ENCODE measurements at regions not wholly inside any gene's neighbourhood (a gene's known extent, or its start where the extent isn't known, plus 50 kb on each side); places are given as distances from the start of the nearest gene placed in this dataset.

DNA sequence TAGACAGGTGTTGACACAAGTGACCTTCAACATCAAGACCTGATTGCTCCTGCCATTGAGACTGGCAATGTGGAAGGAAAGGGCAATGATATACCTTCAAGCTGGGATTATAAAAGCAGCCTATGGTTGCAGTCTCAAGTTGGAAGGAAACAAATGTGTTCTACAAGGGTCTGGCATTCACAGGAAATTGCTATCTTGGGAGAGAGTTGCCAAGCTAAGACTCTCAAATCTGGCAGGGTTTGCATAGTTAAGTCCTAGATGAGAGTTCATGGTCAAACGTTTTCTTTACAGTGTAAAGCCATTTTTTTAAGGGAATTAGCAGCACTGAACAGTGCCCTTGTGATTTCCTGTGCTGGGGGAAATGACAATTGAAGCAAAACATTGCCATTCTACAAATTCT, 546.9 kb upstream of the CFAP20DC start:
- no peaks in the 10 kb centered on the region for H3K9me2 ChIP-seq (replicated peaks; ENCODE audit: insufficient read depth, low read length)
- no peaks in the 10 kb centered on the region for H4K20me1 ChIP-seq (ENCODE audit: insufficient read depth, low read length)
- no peak overlapping the region for H3K9ac ChIP-seq (ENCODE audit: low read length)
- no peaks in the 10 kb centered on the region for H3K27me3 ChIP-seq (replicated peaks; ENCODE audit: insufficient read depth, low read length)
- TF ChIP-seq EZH2 (optimal IDR thresholded peaks at IDR 0.05; ENCODE audit: low read depth, low read length) = no peak
- TF ChIP-seq EZH2phosphoT487 (IDR thresholded peaks at IDR 0.05; ENCODE audit: low read length) = no peak
- TF ChIP-seq, protein P1, sequence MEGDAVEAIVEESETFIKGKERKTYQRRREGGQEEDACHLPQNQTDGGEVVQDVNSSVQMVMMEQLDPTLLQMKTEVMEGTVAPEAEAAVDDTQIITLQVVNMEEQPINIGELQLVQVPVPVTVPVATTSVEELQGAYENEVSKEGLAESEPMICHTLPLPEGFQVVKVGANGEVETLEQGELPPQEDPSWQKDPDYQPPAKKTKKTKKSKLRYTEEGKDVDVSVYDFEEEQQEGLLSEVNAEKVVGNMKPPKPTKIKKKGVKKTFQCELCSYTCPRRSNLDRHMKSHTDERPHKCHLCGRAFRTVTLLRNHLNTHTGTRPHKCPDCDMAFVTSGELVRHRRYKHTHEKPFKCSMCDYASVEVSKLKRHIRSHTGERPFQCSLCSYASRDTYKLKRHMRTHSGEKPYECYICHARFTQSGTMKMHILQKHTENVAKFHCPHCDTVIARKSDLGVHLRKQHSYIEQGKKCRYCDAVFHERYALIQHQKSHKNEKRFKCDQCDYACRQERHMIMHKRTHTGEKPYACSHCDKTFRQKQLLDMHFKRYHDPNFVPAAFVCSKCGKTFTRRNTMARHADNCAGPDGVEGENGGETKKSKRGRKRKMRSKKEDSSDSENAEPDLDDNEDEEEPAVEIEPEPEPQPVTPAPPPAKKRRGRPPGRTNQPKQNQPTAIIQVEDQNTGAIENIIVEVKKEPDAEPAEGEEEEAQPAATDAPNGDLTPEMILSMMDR (IDR thresholded peaks at IDR 0.05; ENCODE audit: low read length) = no peak
- DNase-seq = no peak
- no peaks in the 10 kb centered on the region for H3K36me3 ChIP-seq (replicated peaks; ENCODE audit: insufficient read depth, low read length)
- no peaks in the 10 kb centered on the region for H3K9me3 ChIP-seq (replicated peaks; ENCODE audit: insufficient read depth, low read length)
- H3K79me2 ChIP-seq (ENCODE audit: low read length) = no peaks in the 10 kb centered on the region
- no peaks in the 10 kb centered on the region for H3K4me1 ChIP-seq (ENCODE audit: low read length)
- no peak overlapping the region for H2AFZ ChIP-seq (ENCODE audit: low read length)
- no peaks in the 10 kb centered on the region for H3F3A ChIP-seq (ENCODE audit: insufficient read depth, low read length)
- no peak overlapping the region for H3K4me2 ChIP-seq (ENCODE audit: low read depth, low read length)
- no peak overlapping the region for H3K4me3 ChIP-seq (ENCODE audit: low read length)
- no peak overlapping the region for H3K27ac ChIP-seq (ENCODE audit: low read length)

DNA sequence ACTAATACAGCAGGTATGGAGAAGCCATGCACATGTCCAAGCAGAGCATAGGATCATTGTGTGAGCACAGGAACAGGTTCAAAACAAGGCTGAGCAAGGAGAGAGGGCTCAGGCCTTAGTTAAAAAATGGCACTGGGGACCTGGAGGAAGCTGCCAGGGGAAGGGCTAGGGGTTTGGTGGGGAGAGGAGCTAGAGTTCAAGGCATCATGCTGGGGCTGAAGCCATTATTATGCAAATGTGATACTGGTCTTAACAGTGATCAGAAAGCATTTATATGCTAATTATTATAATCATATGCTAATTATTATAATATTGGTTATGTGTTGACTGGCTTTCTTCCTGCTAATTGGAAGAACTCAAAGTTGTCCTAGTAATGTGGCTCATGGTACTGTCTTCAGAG, 546.0 kb upstream of the CFAP20DC start:
- H3K36me3 ChIP-seq (replicated peaks; ENCODE audit: insufficient read depth, low read length) = no peaks in the 10 kb centered on the region
- no peak overlapping the region for H3K4me3 ChIP-seq (ENCODE audit: low read length)
- H3K27ac ChIP-seq (ENCODE audit: low read length) = no peak overlapping the region
- no peak for DNase-seq
- H3K9me3 ChIP-seq (replicated peaks; ENCODE audit: insufficient read depth, low read length) = no peaks in the 10 kb centered on the region
- H3K27me3 ChIP-seq (replicated peaks; ENCODE audit: insufficient read depth, low read length) = no peaks in the 10 kb centered on the region
- H2AFZ ChIP-seq (ENCODE audit: low read length) = no peak overlapping the region
- no peak overlapping the region for H3K4me2 ChIP-seq (ENCODE audit: low read depth, low read length)
- no peak for TF ChIP-seq EZH2 (optimal IDR thresholded peaks at IDR 0.05; ENCODE audit: low read depth, low read length)
- TF ChIP-seq EZH2phosphoT487 (IDR thresholded peaks at IDR 0.05; ENCODE audit: low read length) = no peak
- TF ChIP-seq, protein P1 (IDR thresholded peaks at IDR 0.05; ENCODE audit: low read length) = no peak
- H3K4me1 ChIP-seq (ENCODE audit: low read length) = no peaks in the 10 kb centered on the region
- no peak overlapping the region for H3K9ac ChIP-seq (ENCODE audit: low read length)
- no peaks in the 10 kb centered on the region for H4K20me1 ChIP-seq (ENCODE audit: insufficient read depth, low read length)
- H3K9me2 ChIP-seq (replicated peaks; ENCODE audit: insufficient read depth, low read length) = no peaks in the 10 kb centered on the region
- H3K79me2 ChIP-seq (ENCODE audit: low read length) = no peaks in the 10 kb centered on the region
- H3F3A ChIP-seq (ENCODE audit: insufficient read depth, low read length) = no peaks in the 10 kb centered on the region

- Histone ChIP-seq H3K9me2 (replicated peaks; ENCODE audit: insufficient read depth, low read length) (no peaks in the 10 kb centered on the region), H3K27me3 (replicated peaks; ENCODE audit: insufficient read depth, low read length) (no peaks in the 10 kb centered on the region), H3K4me3 (ENCODE audit: low read length) (no peak overlapping the region), H4K20me1 (ENCODE audit: insufficient read depth, low read length) (no peaks in the 10 kb centered on the region), H3K4me1 (ENCODE audit: low read length) (no peaks in the 10 kb centered on the region), H3K4me2 (ENCODE audit: low read depth, low read length) (no peak overlapping the region), H3K36me3 (replicated peaks; ENCODE audit: insufficient read depth, low read length) (no peaks in the 10 kb centered on the region), H3K79me2 (ENCODE audit: low read length) (no peaks in the 10 kb centered on the region), H3K9ac (ENCODE audit: low read length) (no peak overlapping the region), H3K27ac (ENCODE audit: low read length) (no peak overlapping the region), H3K9me3 (replicated peaks; ENCODE audit: insufficient read depth, low read length) (no peaks in the 10 kb centered on the region), H3F3A (ENCODE audit: insufficient read depth, low read length) (no peaks in the 10 kb centered on the region), H2AFZ (ENCODE audit: low read length) (no peak overlapping the region)
- TF ChIP-seq EZH2 (optimal IDR thresholded peaks at IDR 0.05; ENCODE audit: low read depth, low read length) = no peak
- TF ChIP-seq EZH2phosphoT487 (IDR thresholded peaks at IDR 0.05; ENCODE audit: low read length) = no peak
- TF ChIP-seq, protein P1 (IDR thresholded peaks at IDR 0.05; ENCODE audit: low read length) = no peak
- DNase-seq = no peak
These were observed 543.6 kb upstream of the CFAP20DC start for GRCh38 chr3:59593380-59593779.

All from MM.1S (cell line).